BE2C (cell line): ENCODE measurements at regions not wholly inside any gene's neighbourhood (a gene's known extent, or its start where the extent isn't known, plus 50 kb on each side); places are given as distances from the start of the nearest gene placed in this dataset.

Source experiments
- DNase-seq: peaks from one replicate; pipeline ENCODE4 v3.0.0-alpha.2; 2020
- H3K27me3 ChIP-seq: fragments of 250-450 bp; sonication (Bioruptor Pico); 2 replicates; pipeline ENCODE4 v1.5.1; 2020; ENCODE audit warnings: mild to moderate bottlenecking
- H3K36me3 ChIP-seq: fragments of 250-450 bp; sonication (Bioruptor Pico); 2 replicates; pipeline ENCODE4 v1.5.1; 2020; ENCODE audit warnings: mild to moderate bottlenecking
- H3K4me1 ChIP-seq: fragments of 250-450 bp; sonication (Bioruptor Pico); 2 replicates; pipeline ENCODE4 v1.5.1; 2020
- H3K4me3 ChIP-seq: 2 replicates; pipeline ENCODE4 v1.5.1; 2011; ENCODE audit warnings: low read depth, low read length
- H3K9me3 ChIP-seq: fragments of 250-450 bp; sonication (Bioruptor Pico); 2 replicates; pipeline ENCODE4 v1.5.1; 2020
- CTCF ChIP-seq: IDR thresholded peaks from 2 replicates; pipeline ENCODE4 v1.5.1; 2012; ENCODE audit warnings: mild to moderate bottlenecking, low read depth, low read length

- Histone ChIP-seq H3K4me1 (no peaks in the 10 kb centered on the region), H3K4me3 (no peak overlapping the region), H3K36me3 (no peaks in the 10 kb centered on the region), H3K9me3 (no peaks in the 10 kb centered on the region), H3K27me3 (no peaks in the 10 kb centered on the region)
- DNase-seq: no peak
- TF ChIP-seq CTCF: no peak
Measured at GRCh38 chr18:44175891-44176290, 504.8 kb upstream of the SETBP1 start.

- H3K27me3 ChIP-seq: no peaks in the 10 kb centered on the region
- TF ChIP-seq CTCF: no peak
Measured at GRCh38 chr18:44178476-44178875, 502.2 kb upstream of the SETBP1 start.

GRCh38 chr18:44179693-44180092 is 501.0 kb upstream of the SETBP1 start:
- DNase-seq: no peak
- Histone ChIP-seq H3K27me3 (no peaks in the 10 kb centered on the region), H3K9me3 (no peaks in the 10 kb centered on the region), H3K36me3 (no peaks in the 10 kb centered on the region), H3K4me3 (no peak overlapping the region), H3K4me1 (no peaks in the 10 kb centered on the region)
- no peak for TF ChIP-seq CTCF

More at GRCh38 chr18:44178476-44178875, 502.2 kb upstream of the SETBP1 start:
- DNase-seq: no peak
- H3K36me3 ChIP-seq: no peaks in the 10 kb centered on the region
- no peaks in the 10 kb centered on the region for H3K4me1 ChIP-seq
- H3K4me3 ChIP-seq: no peak overlapping the region
- H3K9me3 ChIP-seq: no peaks in the 10 kb centered on the region

GRCh38 chr18:44180683-44181082 is 500.0 kb upstream of the SETBP1 start:
- no peak for TF ChIP-seq CTCF
- H3K36me3 ChIP-seq: no peaks in the 10 kb centered on the region
- H3K4me3 ChIP-seq: no peak overlapping the region

GRCh38 chr18:44181951-44182747 is 498.5 kb upstream of the SETBP1 start:
- no peaks in the 10 kb centered on the region for H3K36me3 ChIP-seq

More at GRCh38 chr18:44180683-44181082, 500.0 kb upstream of the SETBP1 start:
- no peak for DNase-seq
- Histone ChIP-seq H3K9me3 (no peaks in the 10 kb centered on the region), H3K27me3 (no peaks in the 10 kb centered on the region), H3K4me1 (no peaks in the 10 kb centered on the region)

More at GRCh38 chr18:44181951-44182747, 498.5 kb upstream of the SETBP1 start:
- no peak for DNase-seq
- TF ChIP-seq CTCF: no peak
- Histone ChIP-seq H3K4me1 (no peaks in the 10 kb centered on the region), H3K4me3 (no peak overlapping the region), H3K9me3 (no peaks in the 10 kb centered on the region), H3K27me3 (no peaks in the 10 kb centered on the region)
